ENCODE measurements at regions not wholly inside any gene's neighbourhood (a gene's known extent, or its start where the extent isn't known, plus 50 kb on each side); places are given as distances from the start of the nearest gene placed in this dataset.

DNA sequence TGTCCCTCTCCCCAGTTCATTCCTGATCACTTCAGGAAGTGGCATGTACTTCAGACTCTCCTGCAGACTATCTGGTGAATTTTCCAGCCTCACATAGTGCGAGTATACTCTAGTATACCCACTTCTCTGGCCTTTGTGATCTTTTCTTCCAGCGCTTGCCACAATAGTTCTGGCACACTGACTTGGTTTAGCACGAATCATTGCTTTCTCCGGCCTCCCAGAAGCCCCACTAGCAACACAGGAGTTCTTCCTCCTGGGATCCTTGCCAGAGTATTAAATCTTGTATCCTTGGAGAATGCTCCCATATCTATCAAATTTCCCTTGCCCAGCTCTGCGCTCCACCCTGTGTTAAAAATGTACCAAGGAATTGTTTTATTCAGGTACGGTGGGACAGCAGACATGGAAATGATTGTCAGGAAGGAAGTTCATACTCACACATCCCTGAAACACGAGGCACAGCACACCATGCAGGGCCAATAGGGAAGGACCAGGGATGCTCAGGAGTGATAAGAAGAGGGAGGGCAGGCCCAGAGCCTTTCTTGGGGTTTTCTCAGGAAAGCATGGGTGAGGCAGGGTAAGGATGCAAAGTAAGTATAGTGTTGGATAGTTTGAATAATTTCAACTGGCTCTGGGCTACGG lies 136.7 kb downstream of the ADSS2 start:
- TF ChIP-seq, protein P1, sequence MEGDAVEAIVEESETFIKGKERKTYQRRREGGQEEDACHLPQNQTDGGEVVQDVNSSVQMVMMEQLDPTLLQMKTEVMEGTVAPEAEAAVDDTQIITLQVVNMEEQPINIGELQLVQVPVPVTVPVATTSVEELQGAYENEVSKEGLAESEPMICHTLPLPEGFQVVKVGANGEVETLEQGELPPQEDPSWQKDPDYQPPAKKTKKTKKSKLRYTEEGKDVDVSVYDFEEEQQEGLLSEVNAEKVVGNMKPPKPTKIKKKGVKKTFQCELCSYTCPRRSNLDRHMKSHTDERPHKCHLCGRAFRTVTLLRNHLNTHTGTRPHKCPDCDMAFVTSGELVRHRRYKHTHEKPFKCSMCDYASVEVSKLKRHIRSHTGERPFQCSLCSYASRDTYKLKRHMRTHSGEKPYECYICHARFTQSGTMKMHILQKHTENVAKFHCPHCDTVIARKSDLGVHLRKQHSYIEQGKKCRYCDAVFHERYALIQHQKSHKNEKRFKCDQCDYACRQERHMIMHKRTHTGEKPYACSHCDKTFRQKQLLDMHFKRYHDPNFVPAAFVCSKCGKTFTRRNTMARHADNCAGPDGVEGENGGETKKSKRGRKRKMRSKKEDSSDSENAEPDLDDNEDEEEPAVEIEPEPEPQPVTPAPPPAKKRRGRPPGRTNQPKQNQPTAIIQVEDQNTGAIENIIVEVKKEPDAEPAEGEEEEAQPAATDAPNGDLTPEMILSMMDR (IDR thresholded peaks at IDR 0.05; ENCODE audit: insufficient read depth, low read depth, low read length, missing control alignments): no peak
- no peak overlapping the region for H3K4me3 ChIP-seq (ENCODE audit: low read length)
- DNase-seq (ENCODE audit: low read depth): no peak

DNA sequence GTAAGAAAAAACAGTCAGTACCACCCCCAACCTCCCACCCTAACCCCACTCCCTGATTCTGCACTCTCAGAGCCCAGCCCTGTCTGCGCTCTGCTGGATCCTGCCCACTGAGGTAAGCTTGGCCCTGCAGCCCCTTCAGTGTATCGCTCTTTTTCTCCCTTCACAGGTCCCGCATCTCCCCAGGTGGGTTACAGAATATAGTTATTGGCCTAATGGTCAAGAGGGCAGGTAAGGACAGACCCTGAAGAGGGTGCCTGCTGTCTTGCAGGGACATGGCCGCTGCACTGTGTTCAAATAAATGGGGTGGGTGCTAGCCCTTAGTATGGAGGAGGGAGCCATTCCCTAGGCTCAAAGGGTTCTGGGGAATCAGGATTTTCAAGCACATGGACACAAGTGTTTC lies 135.7 kb downstream of the ADSS2 start:
- no peak overlapping the region for H3K4me3 ChIP-seq (ENCODE audit: low read length)
- TF ChIP-seq, protein P1 (IDR thresholded peaks at IDR 0.05; ENCODE audit: insufficient read depth, low read depth, low read length, missing control alignments): no peak
- no peak for DNase-seq (ENCODE audit: low read depth)

DNA sequence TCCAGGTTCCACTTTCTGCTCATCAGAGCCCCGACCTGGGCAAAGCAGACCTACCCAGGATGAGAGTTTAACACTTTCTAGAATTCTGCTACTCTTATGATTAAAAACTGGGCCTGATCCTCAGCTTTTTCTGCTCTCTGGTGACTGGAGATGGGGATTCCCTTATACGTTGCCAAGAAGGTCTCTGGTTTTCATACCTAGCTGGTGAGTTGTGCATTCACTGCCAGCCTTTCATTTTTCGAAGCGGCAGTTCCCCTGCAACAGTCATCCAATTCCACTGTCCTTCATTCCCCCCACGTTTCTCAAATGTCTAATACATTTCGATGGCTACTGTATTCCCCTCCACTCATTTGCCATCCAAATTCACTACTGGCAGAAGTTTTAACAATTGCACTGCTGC lies 135.3 kb downstream of the ADSS2 start:
- DNase-seq (ENCODE audit: low read depth): no peak
- H3K4me3 ChIP-seq (ENCODE audit: low read length): no peak overlapping the region
- TF ChIP-seq, protein P1 (IDR thresholded peaks at IDR 0.05; ENCODE audit: insufficient read depth, low read depth, low read length, missing control alignments): no peak

DNA sequence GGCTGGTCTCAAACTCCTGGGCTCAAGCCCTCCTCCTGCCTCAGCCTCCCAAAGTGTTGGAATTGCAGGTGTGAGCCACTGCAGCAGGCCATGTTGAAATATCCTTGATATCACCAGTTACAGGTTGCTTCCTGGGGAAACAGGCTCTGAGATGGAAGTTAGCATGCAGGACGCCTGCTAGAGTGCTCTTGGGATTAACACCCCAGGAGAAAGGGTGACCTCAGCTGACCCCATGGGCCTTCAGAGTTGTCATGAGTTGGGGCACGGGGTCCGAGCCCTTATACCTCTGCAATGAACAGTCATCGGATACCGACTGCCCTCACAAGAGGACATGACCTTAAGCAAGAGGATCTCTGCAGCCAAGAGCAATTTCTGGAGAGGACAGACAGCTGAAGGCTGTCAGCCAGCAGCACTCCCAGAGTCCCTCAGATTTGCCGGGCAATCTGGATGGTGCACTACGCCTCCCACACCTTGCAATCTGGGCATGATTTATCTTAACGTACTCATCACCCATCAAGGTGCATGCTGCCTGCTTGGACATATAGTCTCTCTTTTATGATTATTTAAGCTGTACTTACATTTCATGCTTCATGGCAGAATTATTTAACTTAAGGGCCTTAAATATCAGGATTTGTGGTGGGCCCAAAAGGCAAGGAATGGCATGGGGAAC lies 134.6 kb downstream of the ADSS2 start:
- TF ChIP-seq, protein P1 (IDR thresholded peaks at IDR 0.05; ENCODE audit: insufficient read depth, low read depth, low read length, missing control alignments): no peak
- no peak for DNase-seq (ENCODE audit: low read depth)
- H3K4me3 ChIP-seq (ENCODE audit: low read length): no peak overlapping the region

DNA sequence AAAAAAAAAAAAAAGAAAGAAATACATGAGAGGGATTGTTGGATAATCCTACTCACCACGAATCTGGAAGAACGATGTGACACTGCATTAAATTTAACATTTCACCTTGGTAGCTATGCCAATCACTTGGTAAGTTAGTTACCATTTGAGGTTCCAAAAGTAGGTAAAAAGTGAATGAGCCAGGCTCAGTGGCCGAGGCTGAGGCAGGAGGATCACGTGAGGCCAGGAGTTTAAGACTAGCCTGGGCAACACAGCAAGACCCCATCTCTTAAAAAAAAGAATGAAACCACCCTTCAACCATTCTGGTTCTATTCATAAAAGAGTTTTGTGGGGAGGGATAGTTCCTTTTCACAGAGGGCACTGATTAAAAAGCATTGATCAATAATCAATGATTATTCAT lies 133.6 kb downstream of the ADSS2 start:
- H3K4me3 ChIP-seq (ENCODE audit: low read length): no peak overlapping the region
- DNase-seq (ENCODE audit: low read depth): no peak
- TF ChIP-seq, protein P1 (IDR thresholded peaks at IDR 0.05; ENCODE audit: insufficient read depth, low read depth, low read length, missing control alignments): no peak

DNA sequence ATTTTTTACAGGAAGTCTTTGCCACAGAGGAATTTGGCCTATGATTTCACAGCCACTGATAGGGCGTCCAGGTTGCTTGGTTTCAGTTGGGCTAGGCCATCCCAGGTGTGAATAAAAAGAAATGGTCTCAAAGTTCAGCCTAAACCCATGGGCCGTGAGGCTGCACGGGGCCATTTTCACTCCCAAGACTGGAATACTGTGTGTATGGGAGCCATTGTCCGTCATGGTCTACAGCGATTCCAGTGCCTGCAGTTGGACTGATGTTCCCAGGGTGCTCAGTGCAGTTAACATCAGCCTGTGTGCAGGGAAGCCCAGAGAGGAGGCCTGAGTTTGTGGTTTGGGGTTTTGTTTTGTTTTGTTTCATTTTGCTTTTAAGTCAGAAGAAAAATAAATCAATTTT lies 133.2 kb downstream of the ADSS2 start:
- H3K4me3 ChIP-seq (ENCODE audit: low read length): no peak overlapping the region
- DNase-seq (ENCODE audit: low read depth): no peak
- TF ChIP-seq, protein P1 (IDR thresholded peaks at IDR 0.05; ENCODE audit: insufficient read depth, low read depth, low read length, missing control alignments): no peak

Measured in epithelial cell of esophagus (primary cell).